GM21737 (cell line): ENCODE measurements at regions not wholly inside any gene's neighbourhood (a gene's known extent, or its start where the extent isn't known, plus 50 kb on each side); places are given as distances from the start of the nearest gene placed in this dataset.
"Not testable (repeated sequence)": the region's sequence is repeated elsewhere in the genome, so short reads cannot be mapped to it uniquely, and the experiment has no call there.

Experiments used
- ATAC-seq: cut with Tn5 transposase; IDR thresholded peaks from one replicate; pipeline ENCODE4 v1.9.1; 2021; ENCODE audit warnings: mild to moderate bottlenecking, moderate library complexity; ENCODE audit not compliant: unreplicated experiment

- ATAC-seq = no peak
These were observed 50.3 kb upstream of the SNRK start for GRCh38 chr3:43236008-43236407.

- no peak for ATAC-seq
These were observed 53.3 kb upstream of the SNRK start for GRCh38 chr3:43233062-43233461.

- no peak for ATAC-seq
These were observed 54.9 kb upstream of the SNRK start for GRCh38 chr3:43231276-43232000.

GRCh38 chr3:43229865-43230264 is 56.5 kb upstream of the SNRK start:
- ATAC-seq = not testable (repeated sequence)

- ATAC-seq = not testable (repeated sequence)
These were observed 58.7 kb upstream of the SNRK start for GRCh38 chr3:43227685-43228084.

- ATAC-seq = no peak
These were observed 61.8 kb upstream of the SNRK start for GRCh38 chr3:43224405-43225073.

GRCh38 chr3:43223670-43224364 is 62.5 kb upstream of the SNRK start:
- no peak for ATAC-seq

GRCh38 chr3:43222590-43222989 is 63.8 kb upstream of the SNRK start:
- ATAC-seq = no peak

GRCh38 chr3:43221076-43221475 is 65.3 kb upstream of the SNRK start:
- no peak for ATAC-seq

GRCh38 chr3:43219616-43220015 is 66.7 kb upstream of the SNRK start:
- ATAC-seq = no peak

GRCh38 chr3:43218921-43219320 is 67.4 kb upstream of the SNRK start:
- no peak for ATAC-seq

- no peak for ATAC-seq
These were observed 68.2 kb upstream of the SNRK start for GRCh38 chr3:43218156-43218555.

- ATAC-seq = no peak
These were observed 68.7 kb upstream of the SNRK start for GRCh38 chr3:43217633-43218032.

- no peak for ATAC-seq
These were observed 69.1 kb upstream of the SNRK start for GRCh38 chr3:43217206-43217605.

- no peak for ATAC-seq
These were observed 70.6 kb upstream of the SNRK start for GRCh38 chr3:43215663-43216275.

- no peak for ATAC-seq
These were observed 71.2 kb upstream of the SNRK start for GRCh38 chr3:43215138-43215537.

- no peak for ATAC-seq
These were observed 71.7 kb upstream of the SNRK start for GRCh38 chr3:43214616-43215015.

GRCh38 chr3:43213631-43214030 is 72.7 kb upstream of the SNRK start:
- ATAC-seq = no peak

- no peak for ATAC-seq
These were observed 73.3 kb upstream of the SNRK start for GRCh38 chr3:43212914-43213611.

- no peak for ATAC-seq
These were observed 74.7 kb upstream of the SNRK start for GRCh38 chr3:43211681-43212080.
